GM23338 (cell line): ENCODE measurements at regions not wholly inside any gene's neighbourhood (a gene's known extent, or its start where the extent isn't known, plus 50 kb on each side); places are given as distances from the start of the nearest gene placed in this dataset.

Experiments
- ATAC-seq: fragments of 200-7000 bp; cut with Tn5 transposase; 3 replicates; pipeline ENCODE4 v1.9.1; 2020
- DNase-seq: peaks from one replicate; pipeline ENCODE4 v3.0.0-alpha.2; 2015; ENCODE audit warnings: low spot score
- H2AFZ ChIP-seq: fragments of 200-600 bp; sonication (generic); 2 replicates; pipeline ENCODE4 v1.8.0; 2016; ENCODE audit warnings: antibody characterized with exemption, mild to moderate bottlenecking, moderate library complexity
- H3F3A ChIP-seq: fragments of 200-600 bp; sonication (generic); replicated peaks from 2 replicates; pipeline ENCODE4 v1.8.0; 2017; ENCODE audit warnings: antibody characterized with exemption, mixed run types, low read depth
- H3K27ac ChIP-seq: fragments of 200-600 bp; sonication (generic); 2 replicates; pipeline ENCODE4 v1.6.1; 2016; ENCODE audit warnings: low read depth
- H3K27me3 ChIP-seq: fragments of 200-600 bp; sonication (generic); 2 replicates; pipeline ENCODE4 v1.8.0; 2016; ENCODE audit warnings: mild to moderate bottlenecking, mixed run types, moderate library complexity; ENCODE audit not compliant: insufficient read depth
- H3K36me3 ChIP-seq: fragments of 200-600 bp; sonication (generic); 2 replicates; pipeline ENCODE4 v1.8.0; 2016; ENCODE audit warnings: mild to moderate bottlenecking; ENCODE audit not compliant: insufficient read depth
- H3K4me1 ChIP-seq: fragments of 200-600 bp; sonication (generic); 2 replicates; pipeline ENCODE4 v1.8.0; 2016; ENCODE audit warnings: mild to moderate bottlenecking, moderate library complexity; ENCODE audit not compliant: insufficient read depth
- H3K4me2 ChIP-seq: fragments of 200-600 bp; sonication (generic); 2 replicates; pipeline ENCODE4 v1.7.1; 2017; ENCODE audit warnings: mixed run types
- H3K4me3 ChIP-seq: fragments of 200-600 bp; sonication (generic); 2 replicates; pipeline ENCODE4 v1.6.1; 2016; ENCODE audit warnings: mixed run types
- H3K79me2 ChIP-seq: fragments of 200-600 bp; sonication (generic); replicated peaks from 2 replicates; pipeline ENCODE4 v1.8.0; 2017; ENCODE audit warnings: mild to moderate bottlenecking; ENCODE audit not compliant: insufficient read depth
- H3K9me2 ChIP-seq: fragments of 200-600 bp; sonication (generic); 2 replicates; pipeline ENCODE4 v1.8.0; 2017; ENCODE audit not compliant: insufficient read depth
- H4K20me1 ChIP-seq: fragments of 200-600 bp; sonication (generic); replicated peaks from 2 replicates; pipeline ENCODE4 v1.8.0; 2017; ENCODE audit warnings: mild to moderate bottlenecking; ENCODE audit not compliant: insufficient read depth
- H3K27ac Mint-ChIP-seq: 2 replicates; pipeline ENCODE4 v1.8.0; 2020; ENCODE audit warnings: inconsistent platforms, mild to moderate bottlenecking, moderate library complexity, mixed read lengths
- H3K27me3 Mint-ChIP-seq: 3 replicates; pipeline ENCODE4 v1.8.0; 2022; ENCODE audit warnings: low read depth, mild to moderate bottlenecking, moderate library complexity, mixed read lengths, inconsistent platforms; ENCODE audit not compliant: insufficient read depth, poor library complexity
- H3K36me3 Mint-ChIP-seq: 3 replicates; pipeline ENCODE4 v1.8.0; 2021; ENCODE audit warnings: low read depth, mild to moderate bottlenecking, inconsistent platforms, moderate library complexity, mixed read lengths
- H3K4me1 Mint-ChIP-seq: 3 replicates; pipeline ENCODE4 v1.8.0; 2020; ENCODE audit warnings: mild to moderate bottlenecking, inconsistent platforms, mixed read lengths
- H3K4me3 Mint-ChIP-seq: 3 replicates; pipeline ENCODE4 v1.8.0; 2021; ENCODE audit warnings: moderate library complexity, mild to moderate bottlenecking, inconsistent platforms, mixed read lengths
- H3K9me3 Mint-ChIP-seq: 3 replicates; pipeline ENCODE4 v1.8.0; 2020; ENCODE audit warnings: moderate library complexity, mild to moderate bottlenecking, inconsistent platforms, mixed read lengths
- CREB1 ChIP-seq: fragments of 250-450 bp; sonication (Bioruptor Pico); IDR thresholded peaks from 2 replicates; pipeline ENCODE4 v1.5.0; 2020; ENCODE audit warnings: low read depth, mild to moderate bottlenecking, moderate library complexity
- EZH2 ChIP-seq: fragments of 200-600 bp; sonication (generic); IDR thresholded peaks from one replicate; pipeline ENCODE4 v1.8.0; 2017; ENCODE audit warnings: antibody characterized with exemption, mild to moderate bottlenecking, low read depth; ENCODE audit not compliant: unreplicated experiment
- EZH2phosphoT487 ChIP-seq: fragments of 200-600 bp; sonication (generic); IDR thresholded peaks from one replicate; pipeline ENCODE4 v1.8.1; 2018; ENCODE audit warnings: antibody characterized with exemption; ENCODE audit not compliant: unreplicated experiment
- JUNB ChIP-seq: IDR thresholded peaks from one replicate; pipeline ENCODE4 v1.6.1; 2016; ENCODE audit warnings: antibody characterized with exemption; ENCODE audit not compliant: unreplicated experiment
- NANOG ChIP-seq: IDR thresholded peaks from 2 replicates; pipeline ENCODE4 v1.6.1; 2016; ENCODE audit warnings: antibody characterized with exemption, borderline replicate concordance
- POLR2AphosphoS5 ChIP-seq: IDR thresholded peaks from 2 replicates; pipeline ENCODE4 v1.6.1; 2016; ENCODE audit warnings: antibody characterized with exemption, low read depth
- STAT1 ChIP-seq: IDR thresholded peaks from one replicate; pipeline ENCODE4 v1.6.1; 2016; ENCODE audit warnings: antibody characterized with exemption; ENCODE audit not compliant: unreplicated experiment
- ZNF114 ChIP-seq: fragments of 250-450 bp; sonication (Bioruptor Pico); IDR thresholded peaks from 2 replicates; pipeline ENCODE4 v1.5.0; 2020; ENCODE audit warnings: mild to moderate bottlenecking, moderate library complexity
- ZNF331 ChIP-seq: fragments of 250-450 bp; sonication (Bioruptor Pico); IDR thresholded peaks from 2 replicates; pipeline ENCODE4 v1.5.0; 2020; ENCODE audit warnings: low read depth, mild to moderate bottlenecking, moderate library complexity
- TF ChIP-seq, protein P1 (sequence below): IDR thresholded peaks from one replicate; pipeline ENCODE4 v1.6.1; 2018; ENCODE audit warnings: antibody characterized with exemption; ENCODE audit not compliant: unreplicated experiment
- TF ChIP-seq, protein P2 (sequence below): IDR thresholded peaks from 2 replicates; pipeline ENCODE4 v1.6.1; 2016; ENCODE audit warnings: antibody characterized with exemption
- TF ChIP-seq, protein P3 (sequence below): fragments of 250-450 bp; sonication (Bioruptor Pico); IDR thresholded peaks from 2 replicates; pipeline ENCODE4 v1.5.0; 2020; ENCODE audit warnings: mild to moderate bottlenecking, moderate library complexity
- TF ChIP-seq, protein P4 (sequence below), 2 experiments: fragments of 200-600 bp in 1 of 2; sonication (generic) in 1 of 2; conservative IDR thresholded peaks; 2 replicates each; pipeline versions ENCODE4 v1.5.1 to v1.6.1; 2016 to 2017; ENCODE audit warnings: antibody characterized with exemption in 2 of 2, low read depth in 2 of 2, mild to moderate bottlenecking in 2 of 2, moderate library complexity in 1 of 2

DNA sequence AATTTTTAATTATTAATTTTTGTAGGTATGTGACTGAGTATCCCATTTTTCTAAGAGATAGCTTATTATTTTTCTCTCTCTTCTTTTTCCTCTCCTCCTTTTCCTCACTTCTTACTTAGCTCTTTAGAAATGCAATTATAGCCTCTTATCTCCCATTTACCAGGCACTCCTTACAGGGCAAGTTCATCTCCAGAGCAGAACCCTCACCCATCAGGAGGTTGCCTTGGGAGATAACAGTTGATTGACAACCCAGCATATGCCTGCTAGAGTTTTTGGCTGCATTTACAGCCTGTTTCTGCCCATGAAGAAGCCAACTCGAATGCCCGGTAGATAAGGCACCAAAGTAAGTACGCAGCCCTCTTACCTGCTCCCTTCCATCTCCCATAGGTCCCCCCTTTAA lies 572.9 kb upstream of the ZFP42 start:
- H4K20me1 ChIP-seq, result no peaks in the 10 kb centered on the region
- H3K27me3 ChIP-seq, result no peaks in the 10 kb centered on the region
- no peak overlapping the region for H2AFZ ChIP-seq
- no peaks in the 10 kb centered on the region for H3K4me1 ChIP-seq
- H3K4me3 Mint-ChIP-seq, result no peak overlapping the region
- ATAC-seq, result no peak
- TF ChIP-seq, protein P1, sequence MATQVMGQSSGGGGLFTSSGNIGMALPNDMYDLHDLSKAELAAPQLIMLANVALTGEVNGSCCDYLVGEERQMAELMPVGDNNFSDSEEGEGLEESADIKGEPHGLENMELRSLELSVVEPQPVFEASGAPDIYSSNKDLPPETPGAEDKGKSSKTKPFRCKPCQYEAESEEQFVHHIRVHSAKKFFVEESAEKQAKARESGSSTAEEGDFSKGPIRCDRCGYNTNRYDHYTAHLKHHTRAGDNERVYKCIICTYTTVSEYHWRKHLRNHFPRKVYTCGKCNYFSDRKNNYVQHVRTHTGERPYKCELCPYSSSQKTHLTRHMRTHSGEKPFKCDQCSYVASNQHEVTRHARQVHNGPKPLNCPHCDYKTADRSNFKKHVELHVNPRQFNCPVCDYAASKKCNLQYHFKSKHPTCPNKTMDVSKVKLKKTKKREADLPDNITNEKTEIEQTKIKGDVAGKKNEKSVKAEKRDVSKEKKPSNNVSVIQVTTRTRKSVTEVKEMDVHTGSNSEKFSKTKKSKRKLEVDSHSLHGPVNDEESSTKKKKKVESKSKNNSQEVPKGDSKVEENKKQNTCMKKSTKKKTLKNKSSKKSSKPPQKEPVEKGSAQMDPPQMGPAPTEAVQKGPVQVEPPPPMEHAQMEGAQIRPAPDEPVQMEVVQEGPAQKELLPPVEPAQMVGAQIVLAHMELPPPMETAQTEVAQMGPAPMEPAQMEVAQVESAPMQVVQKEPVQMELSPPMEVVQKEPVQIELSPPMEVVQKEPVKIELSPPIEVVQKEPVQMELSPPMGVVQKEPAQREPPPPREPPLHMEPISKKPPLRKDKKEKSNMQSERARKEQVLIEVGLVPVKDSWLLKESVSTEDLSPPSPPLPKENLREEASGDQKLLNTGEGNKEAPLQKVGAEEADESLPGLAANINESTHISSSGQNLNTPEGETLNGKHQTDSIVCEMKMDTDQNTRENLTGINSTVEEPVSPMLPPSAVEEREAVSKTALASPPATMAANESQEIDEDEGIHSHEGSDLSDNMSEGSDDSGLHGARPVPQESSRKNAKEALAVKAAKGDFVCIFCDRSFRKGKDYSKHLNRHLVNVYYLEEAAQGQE, result no peak
- TF ChIP-seq, protein P2, sequence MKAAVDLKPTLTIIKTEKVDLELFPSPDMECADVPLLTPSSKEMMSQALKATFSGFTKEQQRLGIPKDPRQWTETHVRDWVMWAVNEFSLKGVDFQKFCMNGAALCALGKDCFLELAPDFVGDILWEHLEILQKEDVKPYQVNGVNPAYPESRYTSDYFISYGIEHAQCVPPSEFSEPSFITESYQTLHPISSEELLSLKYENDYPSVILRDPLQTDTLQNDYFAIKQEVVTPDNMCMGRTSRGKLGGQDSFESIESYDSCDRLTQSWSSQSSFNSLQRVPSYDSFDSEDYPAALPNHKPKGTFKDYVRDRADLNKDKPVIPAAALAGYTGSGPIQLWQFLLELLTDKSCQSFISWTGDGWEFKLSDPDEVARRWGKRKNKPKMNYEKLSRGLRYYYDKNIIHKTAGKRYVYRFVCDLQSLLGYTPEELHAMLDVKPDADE, result no peak
- TF ChIP-seq ZNF114 (no peak), JUNB (no peak), STAT1 (no peak), CREB1 (no peak), NANOG (no peak), EZH2 (no peak), ZNF331 (no peak), POLR2AphosphoS5 (no peak), EZH2phosphoT487 (no peak)
- TF ChIP-seq, protein P3, sequence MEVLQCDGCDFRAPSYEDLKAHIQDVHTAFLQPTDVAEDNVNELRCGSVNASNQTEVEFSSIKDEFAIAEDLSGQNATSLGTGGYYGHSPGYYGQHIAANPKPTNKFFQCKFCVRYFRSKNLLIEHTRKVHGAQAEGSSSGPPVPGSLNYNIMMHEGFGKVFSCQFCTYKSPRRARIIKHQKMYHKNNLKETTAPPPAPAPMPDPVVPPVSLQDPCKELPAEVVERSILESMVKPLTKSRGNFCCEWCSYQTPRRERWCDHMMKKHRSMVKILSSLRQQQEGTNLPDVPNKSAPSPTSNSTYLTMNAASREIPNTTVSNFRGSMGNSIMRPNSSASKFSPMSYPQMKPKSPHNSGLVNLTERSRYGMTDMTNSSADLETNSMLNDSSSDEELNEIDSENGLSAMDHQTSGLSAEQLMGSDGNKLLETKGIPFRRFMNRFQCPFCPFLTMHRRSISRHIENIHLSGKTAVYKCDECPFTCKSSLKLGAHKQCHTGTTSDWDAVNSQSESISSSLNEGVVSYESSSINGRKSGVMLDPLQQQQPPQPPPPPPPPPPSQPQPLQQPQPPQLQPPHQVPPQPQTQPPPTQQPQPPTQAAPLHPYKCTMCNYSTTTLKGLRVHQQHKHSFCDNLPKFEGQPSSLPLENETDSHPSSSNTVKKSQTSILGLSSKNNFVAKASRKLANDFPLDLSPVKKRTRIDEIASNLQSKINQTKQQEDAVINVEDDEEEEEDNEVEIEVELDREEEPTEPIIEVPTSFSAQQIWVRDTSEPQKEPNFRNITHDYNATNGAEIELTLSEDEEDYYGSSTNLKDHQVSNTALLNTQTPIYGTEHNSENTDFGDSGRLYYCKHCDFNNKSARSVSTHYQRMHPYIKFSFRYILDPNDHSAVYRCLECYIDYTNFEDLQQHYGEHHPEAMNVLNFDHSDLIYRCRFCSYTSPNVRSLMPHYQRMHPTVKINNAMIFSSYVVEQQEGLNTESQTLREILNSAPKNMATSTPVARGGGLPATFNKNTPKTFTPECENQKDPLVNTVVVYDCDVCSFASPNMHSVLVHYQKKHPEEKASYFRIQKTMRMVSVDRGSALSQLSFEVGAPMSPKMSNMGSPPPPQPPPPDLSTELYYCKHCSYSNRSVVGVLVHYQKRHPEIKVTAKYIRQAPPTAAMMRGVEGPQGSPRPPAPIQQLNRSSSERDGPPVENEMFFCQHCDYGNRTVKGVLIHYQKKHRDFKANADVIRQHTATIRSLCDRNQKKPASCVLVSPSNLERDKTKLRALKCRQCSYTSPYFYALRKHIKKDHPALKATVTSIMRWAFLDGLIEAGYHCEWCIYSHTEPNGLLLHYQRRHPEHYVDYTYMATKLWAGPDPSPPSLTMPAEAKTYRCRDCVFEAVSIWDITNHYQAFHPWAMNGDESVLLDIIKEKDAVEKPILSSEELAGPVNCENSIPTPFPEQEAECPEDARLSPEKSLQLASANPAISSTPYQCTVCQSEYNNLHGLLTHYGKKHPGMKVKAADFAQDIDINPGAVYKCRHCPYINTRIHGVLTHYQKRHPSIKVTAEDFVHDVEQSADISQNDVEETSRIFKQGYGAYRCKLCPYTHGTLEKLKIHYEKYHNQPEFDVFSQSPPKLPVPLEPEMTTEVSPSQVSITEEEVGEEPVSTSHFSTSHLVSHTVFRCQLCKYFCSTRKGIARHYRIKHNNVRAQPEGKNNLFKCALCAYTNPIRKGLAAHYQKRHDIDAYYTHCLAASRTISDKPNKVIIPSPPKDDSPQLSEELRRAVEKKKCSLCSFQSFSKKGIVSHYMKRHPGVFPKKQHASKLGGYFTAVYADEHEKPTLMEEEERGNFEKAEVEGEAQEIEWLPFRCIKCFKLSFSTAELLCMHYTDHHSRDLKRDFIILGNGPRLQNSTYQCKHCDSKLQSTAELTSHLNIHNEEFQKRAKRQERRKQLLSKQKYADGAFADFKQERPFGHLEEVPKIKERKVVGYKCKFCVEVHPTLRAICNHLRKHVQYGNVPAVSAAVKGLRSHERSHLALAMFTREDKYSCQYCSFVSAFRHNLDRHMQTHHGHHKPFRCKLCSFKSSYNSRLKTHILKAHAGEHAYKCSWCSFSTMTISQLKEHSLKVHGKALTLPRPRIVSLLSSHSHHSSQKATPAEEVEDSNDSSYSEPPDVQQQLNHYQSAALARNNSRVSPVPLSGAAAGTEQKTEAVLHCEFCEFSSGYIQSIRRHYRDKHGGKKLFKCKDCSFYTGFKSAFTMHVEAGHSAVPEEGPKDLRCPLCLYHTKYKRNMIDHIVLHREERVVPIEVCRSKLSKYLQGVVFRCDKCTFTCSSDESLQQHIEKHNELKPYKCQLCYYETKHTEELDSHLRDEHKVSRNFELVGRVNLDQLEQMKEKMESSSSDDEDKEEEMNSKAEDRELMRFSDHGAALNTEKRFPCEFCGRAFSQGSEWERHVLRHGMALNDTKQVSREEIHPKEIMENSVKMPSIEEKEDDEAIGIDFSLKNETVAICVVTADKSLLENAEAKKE (CRISPR knock-in tag), result no peak
- TF ChIP-seq, protein P4, sequence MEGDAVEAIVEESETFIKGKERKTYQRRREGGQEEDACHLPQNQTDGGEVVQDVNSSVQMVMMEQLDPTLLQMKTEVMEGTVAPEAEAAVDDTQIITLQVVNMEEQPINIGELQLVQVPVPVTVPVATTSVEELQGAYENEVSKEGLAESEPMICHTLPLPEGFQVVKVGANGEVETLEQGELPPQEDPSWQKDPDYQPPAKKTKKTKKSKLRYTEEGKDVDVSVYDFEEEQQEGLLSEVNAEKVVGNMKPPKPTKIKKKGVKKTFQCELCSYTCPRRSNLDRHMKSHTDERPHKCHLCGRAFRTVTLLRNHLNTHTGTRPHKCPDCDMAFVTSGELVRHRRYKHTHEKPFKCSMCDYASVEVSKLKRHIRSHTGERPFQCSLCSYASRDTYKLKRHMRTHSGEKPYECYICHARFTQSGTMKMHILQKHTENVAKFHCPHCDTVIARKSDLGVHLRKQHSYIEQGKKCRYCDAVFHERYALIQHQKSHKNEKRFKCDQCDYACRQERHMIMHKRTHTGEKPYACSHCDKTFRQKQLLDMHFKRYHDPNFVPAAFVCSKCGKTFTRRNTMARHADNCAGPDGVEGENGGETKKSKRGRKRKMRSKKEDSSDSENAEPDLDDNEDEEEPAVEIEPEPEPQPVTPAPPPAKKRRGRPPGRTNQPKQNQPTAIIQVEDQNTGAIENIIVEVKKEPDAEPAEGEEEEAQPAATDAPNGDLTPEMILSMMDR (conservative IDR thresholded peaks at IDR 0.05; ENCODE audit: low read depth in 2 of 2), result no peak
- H3F3A ChIP-seq, result no peaks in the 10 kb centered on the region
- H3K9me2 ChIP-seq, result no peaks in the 10 kb centered on the region
- peaks cover 17% of the 10 kb centered on the region for H3K9me3 Mint-ChIP-seq
- H3K27ac ChIP-seq, result no peak overlapping the region
- no peaks in the 10 kb centered on the region for H3K79me2 ChIP-seq
- H3K4me3 ChIP-seq, result no peak overlapping the region
- no peak overlapping the region for H3K4me2 ChIP-seq
- DNase-seq, result no peak
- no peaks in the 10 kb centered on the region for H3K36me3 ChIP-seq
- peaks cover 16% of the 10 kb centered on the region; the same call in 2 of the 3 replicates for H3K36me3 Mint-ChIP-seq
- H3K27me3 Mint-ChIP-seq, result no peaks in the 10 kb centered on the region
- no peaks in the 10 kb centered on the region for H3K4me1 Mint-ChIP-seq
- H3K27ac Mint-ChIP-seq, result no peak overlapping the region
